GM23338 (cell line): ENCODE measurements at regions not wholly inside any gene's neighbourhood (a gene's known extent, or its start where the extent isn't known, plus 50 kb on each side); places are given as distances from the start of the nearest gene placed in this dataset.

Source experiments
- ATAC-seq: fragments of 200-7000 bp; cut with Tn5 transposase; 3 replicates; pipeline ENCODE4 v1.9.1; 2020
- DNase-seq: peaks from one replicate; pipeline ENCODE4 v3.0.0-alpha.2; 2015; ENCODE audit warnings: low spot score
- H2AFZ ChIP-seq: fragments of 200-600 bp; sonication (generic); 2 replicates; pipeline ENCODE4 v1.8.0; 2016; ENCODE audit warnings: antibody characterized with exemption, mild to moderate bottlenecking, moderate library complexity
- H3F3A ChIP-seq: fragments of 200-600 bp; sonication (generic); replicated peaks from 2 replicates; pipeline ENCODE4 v1.8.0; 2017; ENCODE audit warnings: antibody characterized with exemption, mixed run types, low read depth
- H3K27ac ChIP-seq: fragments of 200-600 bp; sonication (generic); 2 replicates; pipeline ENCODE4 v1.6.1; 2016; ENCODE audit warnings: low read depth
- H3K27me3 ChIP-seq: fragments of 200-600 bp; sonication (generic); 2 replicates; pipeline ENCODE4 v1.8.0; 2016; ENCODE audit warnings: mild to moderate bottlenecking, mixed run types, moderate library complexity; ENCODE audit not compliant: insufficient read depth
- H3K36me3 ChIP-seq: fragments of 200-600 bp; sonication (generic); 2 replicates; pipeline ENCODE4 v1.8.0; 2016; ENCODE audit warnings: mild to moderate bottlenecking; ENCODE audit not compliant: insufficient read depth
- H3K4me1 ChIP-seq: fragments of 200-600 bp; sonication (generic); 2 replicates; pipeline ENCODE4 v1.8.0; 2016; ENCODE audit warnings: mild to moderate bottlenecking, moderate library complexity; ENCODE audit not compliant: insufficient read depth
- H3K4me2 ChIP-seq: fragments of 200-600 bp; sonication (generic); 2 replicates; pipeline ENCODE4 v1.7.1; 2017; ENCODE audit warnings: mixed run types
- H3K4me3 ChIP-seq: fragments of 200-600 bp; sonication (generic); 2 replicates; pipeline ENCODE4 v1.6.1; 2016; ENCODE audit warnings: mixed run types
- H3K79me2 ChIP-seq: fragments of 200-600 bp; sonication (generic); replicated peaks from 2 replicates; pipeline ENCODE4 v1.8.0; 2017; ENCODE audit warnings: mild to moderate bottlenecking; ENCODE audit not compliant: insufficient read depth
- H3K9me2 ChIP-seq: fragments of 200-600 bp; sonication (generic); 2 replicates; pipeline ENCODE4 v1.8.0; 2017; ENCODE audit not compliant: insufficient read depth
- H4K20me1 ChIP-seq: fragments of 200-600 bp; sonication (generic); replicated peaks from 2 replicates; pipeline ENCODE4 v1.8.0; 2017; ENCODE audit warnings: mild to moderate bottlenecking; ENCODE audit not compliant: insufficient read depth
- H3K27ac Mint-ChIP-seq: 2 replicates; pipeline ENCODE4 v1.8.0; 2020; ENCODE audit warnings: inconsistent platforms, mild to moderate bottlenecking, moderate library complexity, mixed read lengths
- H3K27me3 Mint-ChIP-seq: 3 replicates; pipeline ENCODE4 v1.8.0; 2022; ENCODE audit warnings: low read depth, mild to moderate bottlenecking, moderate library complexity, mixed read lengths, inconsistent platforms; ENCODE audit not compliant: insufficient read depth, poor library complexity
- H3K36me3 Mint-ChIP-seq: 3 replicates; pipeline ENCODE4 v1.8.0; 2021; ENCODE audit warnings: low read depth, mild to moderate bottlenecking, inconsistent platforms, moderate library complexity, mixed read lengths
- H3K4me1 Mint-ChIP-seq: 3 replicates; pipeline ENCODE4 v1.8.0; 2020; ENCODE audit warnings: mild to moderate bottlenecking, inconsistent platforms, mixed read lengths
- H3K4me3 Mint-ChIP-seq: 3 replicates; pipeline ENCODE4 v1.8.0; 2021; ENCODE audit warnings: moderate library complexity, mild to moderate bottlenecking, inconsistent platforms, mixed read lengths
- H3K9me3 Mint-ChIP-seq: 3 replicates; pipeline ENCODE4 v1.8.0; 2020; ENCODE audit warnings: moderate library complexity, mild to moderate bottlenecking, inconsistent platforms, mixed read lengths
- CREB1 ChIP-seq: fragments of 250-450 bp; sonication (Bioruptor Pico); IDR thresholded peaks from 2 replicates; pipeline ENCODE4 v1.5.0; 2020; ENCODE audit warnings: low read depth, mild to moderate bottlenecking, moderate library complexity
- CTCF ChIP-seq, 2 experiments: fragments of 200-600 bp in 1 of 2; sonication (generic) in 1 of 2; conservative IDR thresholded peaks; 2 replicates each; pipeline versions ENCODE4 v1.5.1 to v1.6.1; 2016 to 2017; ENCODE audit warnings: antibody characterized with exemption in 2 of 2, low read depth in 2 of 2, mild to moderate bottlenecking in 2 of 2, moderate library complexity in 1 of 2
- ETS1 ChIP-seq: IDR thresholded peaks from 2 replicates; pipeline ENCODE4 v1.6.1; 2016; ENCODE audit warnings: antibody characterized with exemption
- EZH2phosphoT487 ChIP-seq: fragments of 200-600 bp; sonication (generic); IDR thresholded peaks from one replicate; pipeline ENCODE4 v1.8.1; 2018; ENCODE audit warnings: antibody characterized with exemption; ENCODE audit not compliant: unreplicated experiment
- JUNB ChIP-seq: IDR thresholded peaks from one replicate; pipeline ENCODE4 v1.6.1; 2016; ENCODE audit warnings: antibody characterized with exemption; ENCODE audit not compliant: unreplicated experiment
- NANOG ChIP-seq: IDR thresholded peaks from 2 replicates; pipeline ENCODE4 v1.6.1; 2016; ENCODE audit warnings: antibody characterized with exemption, borderline replicate concordance
- POLR2AphosphoS5 ChIP-seq: IDR thresholded peaks from 2 replicates; pipeline ENCODE4 v1.6.1; 2016; ENCODE audit warnings: antibody characterized with exemption, low read depth
- REST ChIP-seq: IDR thresholded peaks from one replicate; pipeline ENCODE4 v1.6.1; 2018; ENCODE audit warnings: antibody characterized with exemption; ENCODE audit not compliant: unreplicated experiment
- STAT1 ChIP-seq: IDR thresholded peaks from one replicate; pipeline ENCODE4 v1.6.1; 2016; ENCODE audit warnings: antibody characterized with exemption; ENCODE audit not compliant: unreplicated experiment
- ZNF114 ChIP-seq: fragments of 250-450 bp; sonication (Bioruptor Pico); IDR thresholded peaks from 2 replicates; pipeline ENCODE4 v1.5.0; 2020; ENCODE audit warnings: mild to moderate bottlenecking, moderate library complexity
- ZNF462 ChIP-seq: fragments of 250-450 bp; sonication (Bioruptor Pico); IDR thresholded peaks from 2 replicates; pipeline ENCODE4 v1.5.0; 2020; ENCODE audit warnings: mild to moderate bottlenecking, moderate library complexity

- TF ChIP-seq REST: no peak
Measured at GRCh38 chr3:176661432-176661964, 535.8 kb downstream of the TBL1XR1 start (continued).

GRCh38 chr3:176655404-176656094 is 541.7 kb downstream of the TBL1XR1 start:
- no peak overlapping the region for H2AFZ ChIP-seq
- no peak overlapping the region for H3K4me3 ChIP-seq
- H3K36me3 ChIP-seq: no peaks in the 10 kb centered on the region
- Mint-ChIP-seq H3K27ac (no peak overlapping the region), H3K4me3 (no peak overlapping the region), H3K9me3 (no peaks in the 10 kb centered on the region), H3K4me1 (no peaks in the 10 kb centered on the region), H3K36me3 (no peaks in the 10 kb centered on the region), H3K27me3 (no peaks in the 10 kb centered on the region)
- peaks cover 6% of the 10 kb centered on the region; the same call in 1 of the 2 replicates for H3K9me2 ChIP-seq
- ATAC-seq (no peak), DNase-seq (no peak)
- no peak overlapping the region for H3K4me2 ChIP-seq
- no peaks in the 10 kb centered on the region for H3K79me2 ChIP-seq
- no peaks in the 10 kb centered on the region for H3K4me1 ChIP-seq
- no peaks in the 10 kb centered on the region for H4K20me1 ChIP-seq
- H3K27ac ChIP-seq: no peak overlapping the region
- no peaks in the 10 kb centered on the region for H3F3A ChIP-seq
- no peaks in the 10 kb centered on the region for H3K27me3 ChIP-seq
- TF ChIP-seq NANOG (no peak), ZNF462 (no peak), CTCF (conservative IDR thresholded peaks at IDR 0.05; ENCODE audit: low read depth in 2 of 2) (no peak), POLR2AphosphoS5 (no peak), CREB1 (no peak), STAT1 (no peak), ETS1 (no peak), ZNF114 (CRISPR knock-in tag) (no peak), JUNB (no peak), EZH2phosphoT487 (no peak)
